HG03103 (cell line): ENCODE measurements at regions not wholly inside any gene's neighbourhood (a gene's known extent, or its start where the extent isn't known, plus 50 kb on each side); places are given as distances from the start of the nearest gene placed in this dataset.
"Not testable (repeated sequence)": the region's sequence is repeated elsewhere in the genome, so short reads cannot be mapped to it uniquely, and the experiment has no call there.

Experiments used
- ATAC-seq: cut with Tn5 transposase; IDR thresholded peaks from one replicate; pipeline ENCODE4 v1.9.1; 2021; ENCODE audit warnings: low read depth; ENCODE audit not compliant: unreplicated experiment

DNA sequence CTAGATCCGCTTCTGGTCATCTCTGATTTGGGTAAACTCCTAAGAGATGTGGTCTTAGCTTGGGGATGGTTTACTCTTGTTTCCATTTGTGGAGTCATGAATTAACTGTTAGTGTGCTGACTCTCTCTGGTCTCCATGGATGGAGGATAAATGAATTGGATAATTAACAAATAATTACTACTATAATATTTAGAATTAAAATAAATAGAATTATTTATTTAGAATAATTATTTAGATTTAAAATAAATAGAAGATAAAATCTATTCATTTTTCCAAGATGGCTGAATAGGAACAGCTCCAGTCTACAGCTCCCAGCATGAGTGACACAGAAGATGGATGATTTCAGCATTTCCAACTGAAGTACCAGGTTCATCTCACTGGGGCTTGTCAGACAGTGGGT, 1587.4 kb upstream of the AGA start:
- ATAC-seq = no peak

DNA sequence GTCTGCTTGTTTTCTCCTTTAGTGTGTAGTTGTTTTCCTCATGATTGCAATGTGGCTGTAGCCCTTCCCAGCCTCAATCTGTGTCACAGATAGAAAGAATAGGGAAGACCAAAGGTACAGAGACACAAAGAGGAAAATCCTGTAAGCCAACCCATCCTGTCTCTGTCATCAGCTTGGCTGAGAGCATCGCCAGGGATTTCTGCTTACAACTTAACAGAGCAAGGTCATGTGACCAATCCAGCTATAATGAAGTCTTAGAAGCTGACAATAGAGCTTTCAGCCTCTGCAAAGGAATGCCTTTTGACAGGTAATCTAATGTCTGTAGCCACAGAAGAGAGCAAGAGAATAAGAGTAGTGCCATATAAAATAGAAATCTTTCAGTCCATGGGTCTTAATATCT, 1598.0 kb upstream of the AGA start:
- ATAC-seq = no peak

DNA sequence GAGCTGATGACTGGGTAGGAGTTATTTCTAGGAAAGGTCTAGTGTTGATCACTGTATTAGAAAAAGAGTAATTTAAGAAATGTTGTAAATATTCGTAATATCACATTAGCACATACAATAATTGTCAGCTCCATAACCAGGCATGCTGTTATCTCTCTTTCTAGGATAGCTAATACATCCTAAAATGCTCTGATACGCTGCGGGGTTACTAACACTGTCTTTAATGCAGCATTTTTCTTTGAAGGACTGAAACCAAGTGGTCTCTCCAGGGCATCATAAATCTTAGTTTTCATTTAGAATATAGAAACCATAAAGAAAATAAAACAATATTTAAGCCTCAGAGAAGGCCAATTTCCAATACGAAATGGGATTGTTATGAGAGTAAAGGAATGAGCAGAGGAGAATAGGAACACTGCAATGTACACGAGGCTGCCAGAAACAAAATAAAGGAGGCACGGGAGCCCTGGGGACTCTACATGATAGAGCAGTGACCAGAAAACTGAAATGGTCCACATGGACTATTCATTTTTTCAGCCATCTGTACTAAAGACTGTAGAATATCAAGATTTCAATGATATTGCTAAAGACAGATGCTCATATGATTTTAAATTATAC, 1606.7 kb upstream of the AGA start:
- ATAC-seq = no peak

DNA sequence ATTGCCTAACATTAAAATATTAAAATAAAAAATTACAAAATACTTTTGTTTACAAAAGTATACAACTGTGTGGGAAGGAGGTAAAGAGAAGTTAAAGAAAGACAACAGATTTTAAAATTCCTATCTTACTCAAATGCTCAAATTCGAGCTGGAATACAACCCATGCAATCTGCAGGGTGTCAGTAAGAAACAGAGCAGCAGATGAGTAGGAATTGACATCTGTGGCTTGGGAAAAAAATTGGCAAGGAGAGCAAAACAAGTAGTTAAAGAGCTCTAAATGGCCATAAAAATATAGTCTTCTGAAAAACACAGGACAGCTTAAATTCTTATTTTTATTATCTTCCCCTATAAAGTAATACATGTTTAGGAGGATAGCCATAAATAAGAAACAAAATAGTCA, 1609.0 kb upstream of the AGA start:
- no peak for ATAC-seq

DNA sequence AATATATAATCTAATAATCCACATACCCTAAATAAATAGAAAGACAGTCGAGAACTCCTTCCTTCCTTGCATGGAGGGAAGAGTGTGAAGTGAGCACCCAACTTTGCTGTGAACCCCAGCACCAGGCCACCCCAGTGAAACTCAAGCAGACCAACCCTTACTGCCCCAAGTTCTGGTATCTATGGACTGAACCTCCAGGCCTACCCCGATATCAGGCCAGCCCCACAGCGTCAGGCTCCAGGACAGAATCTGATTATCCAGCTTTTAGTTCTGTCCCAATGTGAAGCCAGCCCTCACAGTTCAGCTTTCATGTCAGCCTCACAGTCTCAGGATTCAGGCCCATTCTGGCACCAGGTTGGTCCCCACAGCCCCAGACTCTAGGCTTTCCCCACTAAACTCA, 1617.2 kb upstream of the AGA start:
- no peak for ATAC-seq

DNA sequence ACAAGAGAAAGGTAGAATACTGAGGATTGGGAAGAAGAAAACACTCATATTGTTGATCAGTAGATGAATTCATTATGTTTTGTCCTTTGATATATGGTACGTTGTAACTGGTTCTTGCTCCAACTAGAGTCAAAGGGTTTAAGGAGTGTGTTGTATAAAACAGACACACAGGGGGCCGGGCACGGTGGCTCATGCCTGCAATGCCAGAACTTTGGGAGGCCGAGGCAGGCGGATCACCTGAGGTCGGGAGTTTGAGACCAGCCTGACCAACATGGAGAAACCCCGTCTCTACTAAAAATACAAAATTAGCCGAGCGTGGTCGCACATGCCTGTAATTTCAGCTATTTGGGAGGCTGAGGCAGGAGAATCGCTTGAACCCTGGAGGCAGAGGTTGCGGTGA, 1624.0 kb upstream of the AGA start:
- not testable (repeated sequence) for ATAC-seq

DNA sequence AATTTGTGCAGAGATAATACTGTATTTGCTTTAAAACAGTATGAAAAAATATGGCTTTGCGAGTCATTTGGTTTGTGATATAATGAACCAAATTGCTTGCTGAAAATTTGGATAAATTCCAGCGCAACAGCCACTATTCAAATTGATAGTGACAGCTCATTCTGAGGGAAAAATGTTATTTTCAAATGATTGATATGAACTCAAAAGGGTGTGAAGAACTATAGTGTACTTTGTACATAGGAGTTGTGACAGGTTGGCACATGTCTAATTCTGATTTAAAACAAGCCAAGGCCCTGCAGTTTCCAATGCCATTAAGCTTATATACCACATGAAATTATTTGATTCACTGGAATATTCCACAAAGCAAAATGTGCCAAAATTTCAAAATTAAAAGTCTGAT, 1628.9 kb upstream of the AGA start:
- ATAC-seq = no peak

DNA sequence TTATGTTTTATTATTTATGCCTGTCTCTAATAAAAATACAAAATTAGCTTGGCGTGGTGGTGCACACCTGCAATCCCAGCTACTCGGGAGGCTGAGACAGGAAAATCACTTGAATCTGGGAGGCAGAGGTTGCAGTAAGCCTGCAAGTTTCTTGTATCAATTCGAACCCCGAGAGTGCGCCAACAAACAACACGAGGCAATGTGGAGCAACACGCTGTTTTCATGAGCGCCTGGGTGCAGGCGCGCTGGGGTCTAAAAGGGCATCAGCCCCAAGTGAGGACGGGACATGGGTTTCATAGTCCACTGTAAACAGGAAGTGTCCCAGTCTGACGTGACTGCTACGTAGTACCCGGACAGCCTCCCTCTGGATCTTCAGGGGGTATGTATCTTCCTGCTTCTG, 1634.6 kb upstream of the AGA start:
- no peak for ATAC-seq

DNA sequence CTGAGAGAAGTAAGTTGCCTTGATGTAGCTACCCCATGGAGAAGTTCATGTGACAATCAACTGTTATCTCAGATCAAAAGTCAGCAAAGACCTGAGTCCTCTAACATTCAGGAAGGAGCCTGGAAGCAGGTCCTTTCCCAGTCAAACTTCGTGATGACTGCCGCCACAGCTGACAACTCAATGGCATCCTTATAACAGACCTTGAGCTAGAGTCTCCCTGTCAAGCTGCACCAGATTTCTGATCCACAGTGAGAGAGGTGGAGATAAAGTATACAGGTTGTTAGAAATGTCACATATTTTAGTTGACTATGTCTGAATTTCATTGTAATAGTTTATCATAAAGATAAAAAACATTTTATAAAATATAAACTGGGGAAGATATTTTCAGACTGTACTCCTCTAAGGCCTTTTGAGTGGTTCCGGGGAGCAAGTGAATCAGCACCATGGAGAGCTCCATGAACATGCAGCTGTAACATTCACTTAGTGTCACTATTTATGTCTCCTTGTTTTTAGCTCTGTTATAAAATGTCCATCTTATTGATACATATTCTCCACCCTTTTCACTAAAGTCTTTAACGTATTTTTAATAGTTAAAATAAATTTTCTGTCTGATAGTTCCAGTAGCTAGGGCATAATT, 1653.5 kb upstream of the AGA start:
- ATAC-seq = no peak

DNA sequence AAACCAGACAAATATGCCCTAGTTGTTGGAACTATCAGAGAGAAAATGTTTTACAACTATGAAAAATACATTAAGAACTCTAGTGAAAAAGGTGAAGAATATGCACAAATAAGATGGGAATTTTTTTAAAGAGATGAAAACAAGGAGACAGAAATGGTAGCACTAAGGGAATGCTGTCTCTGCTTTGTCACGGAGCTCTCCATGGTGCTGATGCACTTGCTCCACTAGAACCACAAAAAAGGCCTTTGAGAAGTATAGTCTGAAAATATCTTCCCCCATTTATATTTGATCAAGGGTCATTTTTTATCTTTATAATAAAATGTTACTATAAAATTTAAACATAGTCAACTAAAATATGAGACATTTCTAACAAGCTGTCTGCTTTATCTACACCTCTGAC, 1655.5 kb upstream of the AGA start:
- ATAC-seq = no peak

DNA sequence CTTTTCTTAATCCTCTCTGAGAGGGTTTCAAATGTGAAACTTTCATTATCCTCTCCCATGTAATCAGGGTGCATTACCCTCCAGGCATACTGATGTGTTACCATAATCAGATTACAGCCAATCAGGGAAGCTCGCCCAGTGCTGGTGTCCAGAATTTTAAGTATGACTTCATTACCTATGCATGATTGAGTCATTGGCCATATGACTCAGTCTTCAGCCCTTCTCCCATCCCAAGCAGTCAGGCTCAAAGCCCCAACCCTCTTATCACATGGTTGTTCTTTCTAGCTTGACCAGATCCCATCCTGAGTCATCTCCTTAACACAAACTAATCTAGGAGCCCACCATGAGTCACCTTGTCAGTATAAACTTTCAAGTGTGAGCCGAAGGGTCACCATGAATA, 1668.1 kb upstream of the AGA start:
- no peak for ATAC-seq

DNA sequence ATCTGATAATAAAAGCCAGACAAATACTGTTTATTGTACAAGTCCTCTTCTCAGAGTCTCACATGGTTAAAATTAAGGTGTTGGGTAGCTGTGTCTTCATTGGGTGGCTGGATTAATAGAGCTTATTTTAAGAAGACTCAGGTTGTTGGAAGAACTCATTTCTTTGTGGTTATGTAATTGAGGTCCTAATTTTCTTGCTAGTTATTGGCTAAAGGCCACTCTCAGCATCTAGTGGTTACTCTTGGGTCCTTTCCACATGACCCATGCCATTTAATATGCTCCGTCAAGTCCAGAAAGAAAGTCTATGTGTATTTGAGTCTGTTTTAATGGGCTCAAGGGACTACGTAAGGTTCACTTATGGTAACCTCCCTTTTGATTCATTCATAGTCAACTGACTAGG, 1668.6 kb upstream of the AGA start:
- ATAC-seq = no peak

DNA sequence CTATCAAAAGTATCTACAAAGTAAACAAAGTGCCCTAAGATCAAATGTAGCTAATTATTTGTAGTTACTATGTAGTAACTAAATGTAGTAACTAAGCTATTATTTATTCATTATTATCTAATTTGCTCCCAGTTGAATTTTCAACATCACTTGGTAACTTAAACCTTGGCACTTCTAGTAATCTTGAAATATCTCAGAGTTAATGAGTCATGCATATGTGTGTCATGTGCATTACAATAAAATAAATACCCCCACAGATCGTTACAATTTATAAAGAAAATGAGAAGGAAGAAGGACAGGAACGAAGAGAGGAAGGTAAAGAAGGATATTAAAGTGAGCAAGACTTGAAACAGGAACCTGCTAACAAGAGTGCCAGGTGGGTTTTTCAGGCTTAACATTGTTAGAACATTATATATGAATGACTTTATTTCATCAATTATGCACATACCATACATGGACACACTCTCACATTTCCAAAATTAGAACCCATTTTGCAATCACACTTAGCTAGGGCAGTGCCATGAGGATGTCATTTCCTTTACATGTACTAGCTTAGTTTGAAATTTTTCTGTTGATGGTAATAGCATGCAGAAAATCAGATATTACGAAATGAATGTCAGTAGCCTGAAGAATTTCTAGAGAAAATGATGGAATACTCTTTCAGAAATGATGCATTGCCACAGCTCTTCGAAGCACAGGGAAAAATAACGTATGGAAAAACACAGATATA, 1670.4 kb upstream of the AGA start:
- ATAC-seq = no peak

DNA sequence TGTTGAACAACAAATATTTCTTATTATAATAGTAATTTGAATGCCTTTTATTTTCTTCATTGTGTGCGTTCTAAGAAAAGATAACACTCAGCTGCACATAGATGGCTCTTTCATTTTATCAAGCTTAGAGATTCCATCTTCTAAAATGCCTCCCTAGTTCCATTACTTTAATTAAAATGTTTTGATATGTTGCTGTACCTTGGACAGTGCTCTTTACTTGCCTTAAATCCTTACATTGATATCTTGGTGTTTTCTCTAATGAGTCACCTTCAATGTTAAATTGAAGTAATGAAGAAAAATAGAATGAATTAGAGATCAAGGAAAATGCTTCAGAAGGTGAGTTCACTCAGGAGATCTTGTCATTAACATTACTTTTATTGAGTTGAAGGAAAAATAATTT, 1672.4 kb upstream of the AGA start:
- no peak for ATAC-seq

DNA sequence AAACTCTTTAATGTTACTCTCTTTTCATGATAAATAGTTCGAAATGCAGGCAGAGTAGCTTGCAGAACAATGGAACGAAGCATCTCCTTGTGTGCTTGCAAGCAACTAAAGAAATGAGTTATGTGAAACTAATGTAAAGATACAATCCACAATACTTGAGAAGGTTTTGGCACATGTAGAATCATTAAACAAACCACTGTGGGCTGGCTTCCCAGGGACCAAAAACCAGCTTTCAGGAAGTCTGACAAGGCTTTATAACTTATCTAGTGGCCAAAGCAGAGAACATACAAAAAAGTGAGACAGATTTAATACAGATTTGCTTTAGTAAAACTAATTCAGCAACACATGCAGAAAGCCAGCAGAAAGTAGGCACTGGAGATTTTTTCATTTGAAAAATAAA, 1673.8 kb upstream of the AGA start:
- no peak for ATAC-seq

DNA sequence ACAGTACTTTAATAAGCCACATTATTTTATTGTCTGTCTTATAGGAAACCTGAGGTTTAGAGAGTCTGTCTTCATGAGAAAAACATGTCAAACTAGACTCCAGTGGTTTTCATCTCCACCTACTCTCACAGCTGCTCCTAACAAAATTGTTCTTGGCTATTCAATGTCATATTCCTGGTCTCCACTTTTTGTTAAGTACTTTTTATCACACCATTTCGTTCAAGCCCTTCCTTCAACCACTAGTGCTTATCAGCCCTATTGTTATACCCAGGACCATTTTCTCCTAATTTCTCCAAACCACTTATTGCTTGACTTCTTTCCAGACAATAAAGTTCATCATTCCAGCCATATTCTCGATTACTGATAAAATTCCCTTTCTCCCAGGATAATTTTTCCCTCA, 1674.3 kb upstream of the AGA start:
- no peak for ATAC-seq

DNA sequence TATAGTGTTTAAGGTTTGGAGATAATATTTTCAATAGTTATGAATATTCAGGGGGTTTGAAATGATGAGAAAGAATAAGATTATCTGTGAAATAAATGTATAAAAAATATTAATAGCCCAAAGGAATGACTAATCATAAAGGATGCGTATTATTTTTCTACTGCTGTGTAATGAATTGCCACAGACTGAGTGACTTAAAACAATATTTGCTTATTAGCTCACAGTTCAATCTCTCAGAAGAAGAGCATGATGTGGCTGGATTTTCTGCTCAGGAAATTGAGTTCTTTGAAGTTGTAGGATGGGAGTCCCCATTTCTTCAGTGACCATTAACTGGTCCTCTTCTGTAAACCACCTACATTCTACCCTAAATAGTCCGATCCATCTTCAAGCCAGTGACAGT, 1680.8 kb upstream of the AGA start:
- no peak for ATAC-seq

DNA sequence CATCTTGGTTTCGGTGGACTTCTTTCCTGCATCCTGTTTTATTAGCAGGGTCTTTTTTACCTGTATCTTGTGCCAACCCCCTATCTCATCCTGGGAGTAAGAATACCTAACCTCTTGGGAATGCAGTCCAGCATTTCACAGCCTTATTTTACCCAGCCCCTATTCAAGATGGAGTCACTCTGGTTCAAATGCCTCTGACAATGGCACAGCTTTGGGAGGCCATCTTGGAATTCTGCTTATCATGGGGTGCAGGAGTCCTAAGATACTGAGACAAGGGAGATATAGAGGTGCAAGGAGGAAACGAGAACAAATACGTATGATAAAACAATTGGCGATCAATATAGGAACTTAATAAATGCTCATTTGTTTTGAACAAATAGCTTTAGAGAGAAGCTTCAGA, 1682.2 kb upstream of the AGA start:
- ATAC-seq = no peak

DNA sequence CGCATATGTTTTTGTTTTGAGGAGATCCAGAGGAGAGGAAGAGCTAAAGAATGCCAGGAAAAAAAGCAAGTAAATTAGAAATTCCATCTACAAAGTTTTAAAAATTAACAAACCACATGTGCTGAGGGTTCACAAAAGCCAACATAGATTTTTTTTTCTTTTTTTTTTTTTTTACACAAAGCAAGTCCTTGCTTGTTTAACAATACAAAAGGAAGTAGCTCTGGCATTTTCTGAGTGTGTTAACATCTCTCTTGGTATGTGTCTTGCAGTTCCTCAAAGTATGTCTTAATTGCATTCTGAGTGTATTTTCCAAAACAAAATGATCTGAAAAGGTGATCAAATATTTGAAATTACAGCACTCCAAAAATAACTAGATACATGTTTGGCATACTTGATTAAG, 1682.7 kb upstream of the AGA start:
- ATAC-seq = no peak

DNA sequence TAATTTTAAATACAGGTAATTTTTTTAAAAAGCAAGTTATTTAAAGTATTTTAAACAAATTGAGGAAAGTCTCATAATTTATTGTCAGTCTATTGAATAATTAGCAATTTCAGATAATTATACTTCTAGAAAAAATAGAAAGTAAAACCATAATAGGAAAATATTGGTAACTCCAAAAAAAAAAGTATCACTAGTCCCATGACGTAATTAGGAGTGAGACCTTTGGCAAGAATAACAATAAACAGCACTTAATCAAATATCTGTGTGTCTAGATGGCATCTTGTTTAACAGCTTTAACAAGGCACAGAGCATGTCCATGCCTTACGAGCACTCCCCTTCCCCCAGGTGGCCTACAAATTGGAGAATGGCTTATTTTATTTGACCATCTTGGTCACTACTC, 1683.6 kb upstream of the AGA start:
- no peak for ATAC-seq

DNA sequence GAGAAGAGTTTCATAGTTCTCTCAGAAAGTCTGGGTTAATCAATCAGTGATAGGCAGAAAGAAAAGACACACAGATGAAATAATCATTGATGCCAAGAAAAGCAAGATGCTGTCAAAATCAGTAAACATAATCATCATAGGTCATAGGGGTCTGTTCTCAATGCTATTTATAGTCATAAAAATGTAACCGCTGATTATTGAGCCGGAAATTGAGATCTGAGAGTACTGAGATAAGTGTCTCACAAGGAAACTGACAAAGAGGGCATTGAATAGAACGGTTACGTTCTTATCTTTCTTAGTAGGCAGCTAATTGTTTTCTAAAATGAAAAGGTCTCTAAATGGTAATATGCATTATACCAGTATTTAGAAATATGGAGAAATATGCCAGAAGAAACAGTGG, 1686.1 kb upstream of the AGA start:
- no peak for ATAC-seq

DNA sequence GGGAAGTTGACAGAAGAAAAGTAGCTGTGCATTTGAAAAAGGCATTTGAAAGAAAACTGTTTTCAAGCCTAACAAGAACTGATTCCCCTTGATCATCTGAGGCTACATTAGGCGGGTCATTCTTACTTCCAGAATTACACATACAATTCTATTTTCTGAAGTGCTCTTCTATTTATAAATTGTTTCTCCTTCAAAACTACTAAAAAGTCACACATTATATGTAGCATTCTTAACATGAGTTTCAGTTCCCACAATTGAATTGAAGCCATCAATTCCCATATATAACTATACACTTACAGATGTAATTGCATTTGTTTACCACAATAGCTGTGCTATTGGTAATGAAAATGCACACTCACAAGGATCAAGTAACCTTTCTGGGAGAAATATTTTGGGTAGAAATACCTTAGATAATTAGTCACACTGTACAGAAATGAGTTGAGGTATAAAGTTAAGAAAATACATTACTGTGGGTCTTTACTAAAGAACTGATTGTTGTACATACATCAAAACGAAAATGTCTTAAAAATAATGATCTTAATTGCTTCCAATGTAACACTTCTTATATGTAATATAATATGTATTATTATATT, 1688.0 kb upstream of the AGA start:
- ATAC-seq = no peak
